NCI-H226 (cell line): ENCODE measurements at regions not wholly inside any gene's neighbourhood (a gene's known extent, or its start where the extent isn't known, plus 50 kb on each side); places are given as distances from the start of the nearest gene placed in this dataset.

Experiments used
- DNase-seq: peaks from one replicate; pipeline ENCODE4 v3.0.0-alpha.2; 2015

DNA sequence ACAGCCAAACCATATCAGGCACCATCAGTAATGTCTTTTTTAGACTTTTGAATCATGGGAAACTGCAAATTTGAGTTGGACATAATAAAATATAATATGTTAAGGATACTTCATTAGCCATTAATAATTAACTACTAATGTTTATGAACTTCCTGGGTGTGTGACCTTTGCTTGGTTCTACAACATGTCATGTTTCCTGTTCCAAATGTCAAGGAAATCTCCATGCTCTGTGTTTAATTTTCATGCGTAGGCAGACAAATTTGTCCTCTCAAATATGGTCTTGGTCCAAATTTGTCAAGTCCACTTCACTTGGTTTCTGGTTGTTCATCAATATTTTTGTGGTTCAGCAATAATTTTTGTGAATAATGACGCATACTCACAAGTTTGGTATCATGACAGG, 410.5 kb downstream of the BMP2 start:
- no peak for DNase-seq

DNA sequence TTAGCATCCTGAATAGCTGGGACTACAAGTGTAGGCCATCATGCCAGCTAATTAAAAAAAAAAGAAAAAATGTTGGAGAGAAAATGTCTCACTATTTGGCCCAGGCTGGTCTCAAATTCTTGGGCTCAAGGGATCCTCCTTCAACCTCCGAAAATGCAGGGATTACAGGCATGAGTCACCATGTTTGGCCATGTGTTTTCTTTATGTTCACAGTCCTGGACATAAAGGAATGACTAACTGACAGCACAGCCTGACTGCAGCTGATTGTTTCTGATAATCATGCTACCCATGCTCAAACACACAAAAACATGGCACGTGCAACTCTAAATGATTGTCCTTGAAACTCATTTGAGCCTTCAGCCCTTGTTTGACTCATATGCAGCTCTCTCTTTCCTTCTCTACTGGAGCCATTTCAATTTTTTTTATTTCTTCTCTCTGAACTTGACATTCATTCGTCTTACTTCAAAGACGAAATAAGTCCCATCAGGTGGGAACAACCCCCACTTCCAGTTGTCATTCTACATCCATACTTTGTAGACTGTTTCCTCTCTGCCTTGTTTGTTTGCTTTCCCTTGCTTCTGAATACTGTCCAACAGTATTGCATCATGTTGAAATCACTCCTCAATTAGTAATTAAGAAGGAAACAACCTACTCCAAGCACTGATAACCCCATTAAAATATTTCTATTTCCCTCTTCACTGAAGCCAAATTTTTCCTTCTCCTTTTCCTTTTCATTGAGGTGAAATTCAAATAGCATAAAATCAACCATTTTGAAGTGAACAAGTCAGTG, 413.0 kb downstream of the BMP2 start:
- peak; percentile 2 for DNase-seq

DNA sequence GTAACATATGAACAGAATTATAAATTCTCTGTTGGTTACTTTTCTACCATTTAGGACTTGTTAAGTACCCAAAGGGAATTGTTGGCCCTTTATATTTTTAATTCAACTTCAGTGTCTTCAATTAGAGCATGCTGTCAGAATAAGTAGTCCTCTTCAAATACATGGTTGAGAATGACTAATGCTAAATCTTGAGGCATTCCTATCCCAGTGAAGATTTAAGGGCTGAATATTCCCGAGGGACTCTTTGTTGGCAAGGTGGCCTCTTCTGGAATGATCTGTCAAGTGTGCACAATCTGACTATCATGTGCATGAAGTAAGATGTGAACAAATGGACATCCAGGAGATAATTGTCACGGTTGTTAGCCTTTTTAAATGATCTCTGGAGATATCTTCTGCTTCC, 421.7 kb downstream of the BMP2 start:
- DNase-seq = no peak

DNA sequence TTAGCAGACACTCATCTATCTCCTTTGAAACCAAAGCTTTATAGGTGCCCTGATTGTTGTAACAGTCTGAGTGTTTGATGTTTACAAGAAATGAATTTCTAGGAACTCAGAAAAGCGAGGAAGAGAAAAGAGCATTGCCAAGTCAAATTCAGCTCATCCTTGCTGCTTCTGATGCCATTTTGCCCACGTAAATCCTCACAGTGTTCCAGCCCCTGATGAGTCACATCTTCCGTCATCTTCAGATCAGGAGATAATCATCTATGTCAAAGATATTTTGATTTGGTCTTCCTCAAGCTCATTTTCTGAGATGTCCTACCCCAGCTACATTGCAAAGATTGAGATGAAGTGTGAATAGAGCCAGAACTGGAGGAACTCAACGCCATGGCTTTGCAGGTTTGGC, 426.2 kb downstream of the BMP2 start:
- DNase-seq = no peak

DNA sequence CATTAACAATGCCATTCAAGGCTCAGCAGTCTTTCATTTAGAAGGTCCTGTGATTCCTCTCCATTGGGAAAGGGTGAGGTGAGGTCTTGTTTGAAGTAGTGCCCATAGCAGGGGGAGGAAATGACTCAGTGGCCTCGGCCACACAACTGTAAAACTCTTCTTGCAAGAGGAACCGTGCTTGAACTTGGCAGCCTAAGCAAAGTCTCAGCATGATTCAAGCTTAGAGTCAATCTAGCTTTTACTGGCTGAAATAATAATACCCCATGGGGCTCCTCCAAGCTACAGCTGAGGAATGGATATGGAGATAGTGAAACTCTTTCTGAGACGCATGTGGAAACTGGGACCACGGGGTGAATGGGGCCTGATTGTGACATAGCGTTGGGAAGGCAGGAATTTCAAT, 428.2 kb downstream of the BMP2 start:
- DNase-seq = peak; percentile 70

DNA sequence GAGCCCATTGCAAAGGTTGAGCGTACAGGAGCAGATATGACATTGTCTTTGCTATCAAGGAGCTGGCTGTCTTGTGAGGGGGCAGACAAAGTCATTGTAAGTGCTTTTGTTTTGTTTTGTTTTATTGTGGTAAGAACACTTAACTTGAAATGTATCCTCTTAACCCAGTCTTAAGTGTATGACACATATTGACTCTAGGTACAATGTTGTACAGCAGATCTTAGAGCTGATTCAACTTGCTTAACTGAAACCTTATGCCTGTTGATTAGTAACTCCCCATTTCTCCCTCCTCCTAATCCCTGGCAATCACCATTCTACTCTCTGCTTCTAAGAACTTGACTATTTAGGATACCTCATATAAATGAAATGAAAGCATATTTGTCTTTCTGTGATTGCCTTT, 429.0 kb downstream of the BMP2 start:
- DNase-seq = no peak

DNA sequence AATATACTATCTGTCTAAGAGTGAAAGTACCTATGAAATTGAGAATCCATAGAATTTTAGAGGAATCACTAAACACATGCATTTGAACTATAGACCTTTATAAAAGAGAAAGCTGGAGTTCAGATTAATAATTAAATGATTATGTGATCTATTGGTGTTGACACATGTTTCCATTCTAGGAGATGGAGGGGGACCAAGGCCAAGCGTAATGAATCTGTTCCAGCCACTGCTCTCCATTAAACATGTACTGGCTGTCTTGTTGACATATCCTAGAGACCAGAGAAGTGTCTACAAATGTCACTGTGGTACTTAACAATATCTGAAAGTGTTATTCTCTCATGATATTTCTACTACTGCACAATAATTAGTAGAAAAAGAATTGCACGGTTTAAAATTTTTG, 432.4 kb downstream of the BMP2 start:
- DNase-seq = no peak

DNA sequence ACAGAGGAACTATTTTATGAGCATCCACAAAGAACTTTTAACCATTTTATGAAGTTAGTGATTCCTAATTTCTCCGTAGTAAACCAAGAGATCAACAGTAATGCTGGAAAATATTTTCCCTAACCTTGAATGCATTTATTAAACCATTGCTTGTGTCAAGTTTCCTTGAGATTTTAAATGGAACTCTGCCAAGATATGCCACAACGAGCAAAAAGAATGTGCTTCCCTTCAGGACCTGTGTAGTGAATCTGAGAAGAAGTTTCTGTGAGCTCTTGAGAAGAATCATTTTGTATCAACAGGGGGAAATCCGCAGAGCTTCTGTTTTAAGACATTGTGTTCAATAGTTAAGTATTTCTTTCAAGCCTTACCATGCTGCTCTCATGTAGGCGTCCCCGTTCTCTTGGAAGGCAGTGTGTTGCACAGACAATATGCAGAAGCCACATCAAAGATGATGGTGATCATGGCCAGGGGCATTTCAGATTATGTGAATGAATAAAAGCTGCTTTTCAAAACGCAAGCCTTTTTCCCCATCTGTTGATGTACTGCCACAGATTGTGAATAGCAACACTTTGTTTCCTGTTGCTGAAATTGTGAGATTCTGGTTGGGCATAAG, 439.8 kb downstream of the BMP2 start:
- DNase-seq = peak; percentile 12

DNA sequence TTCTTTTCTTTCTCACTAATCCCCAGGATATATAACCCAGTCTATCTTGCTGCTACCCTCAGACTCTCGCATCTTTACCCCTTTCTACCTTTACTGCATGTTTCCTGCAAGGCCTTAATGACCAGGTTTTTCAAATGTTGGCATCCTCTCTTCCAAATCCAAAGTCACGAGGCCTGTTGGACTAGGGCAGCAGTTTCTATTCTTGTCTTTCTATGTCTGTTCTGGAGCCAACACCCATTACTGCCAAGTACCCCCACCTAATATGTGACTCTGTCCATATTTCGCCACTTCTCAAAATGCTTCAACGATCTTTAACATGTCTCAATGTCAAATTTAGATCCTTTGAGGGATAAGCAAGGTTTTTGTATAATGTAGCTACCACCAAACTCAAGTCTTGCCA, 443.4 kb downstream of the BMP2 start:
- DNase-seq = no peak

DNA sequence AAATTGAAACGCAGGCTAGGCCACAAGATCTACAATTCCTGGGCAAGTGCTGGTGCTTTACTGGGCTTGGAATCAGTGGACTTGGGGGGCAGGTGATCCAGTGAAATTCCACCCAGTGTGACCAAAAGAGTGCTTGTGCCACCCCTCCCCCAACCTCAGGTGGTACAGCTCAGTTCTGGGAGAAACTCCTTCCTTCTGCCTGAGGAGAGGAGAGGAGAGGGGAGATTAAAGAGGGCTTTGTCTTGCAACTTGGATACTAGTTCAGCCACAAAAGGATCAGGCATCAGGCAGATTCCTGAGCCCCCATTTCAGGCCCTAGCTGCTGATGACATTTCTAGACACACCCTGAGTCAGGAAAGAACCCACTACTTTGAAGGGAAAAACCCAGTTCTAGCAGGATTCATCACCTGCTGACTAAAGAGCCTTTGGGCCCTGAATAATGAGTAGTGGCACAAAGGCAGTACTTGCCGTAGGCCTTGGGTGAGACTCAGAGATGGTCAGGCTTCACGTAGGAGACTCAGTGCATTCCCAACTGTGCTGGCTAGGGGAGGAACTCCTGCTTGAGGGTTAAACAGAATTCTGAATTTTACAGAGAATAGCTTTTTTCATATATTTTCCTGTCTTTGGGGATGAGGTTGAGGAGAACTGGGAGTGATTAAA, 446.7 kb downstream of the BMP2 start:
- DNase-seq = no peak

DNA sequence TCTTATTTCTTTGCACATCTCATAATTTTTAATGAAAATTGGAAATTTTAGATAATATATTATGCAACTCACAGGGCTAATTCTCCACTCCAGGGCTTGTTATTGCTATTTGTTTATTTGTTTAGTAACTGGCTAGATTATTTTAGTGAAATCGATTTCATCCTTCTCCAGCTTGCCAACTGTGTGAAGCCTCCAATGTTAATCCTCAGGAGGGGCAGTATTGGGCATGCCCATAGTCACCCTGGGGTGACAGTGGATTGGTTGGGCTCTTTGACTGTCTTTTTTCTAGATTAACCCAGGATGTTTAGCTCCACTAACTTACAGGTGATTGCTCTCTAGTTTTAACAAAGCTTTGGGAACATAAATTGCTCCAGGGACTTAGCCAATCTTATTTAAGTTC, 450.1 kb downstream of the BMP2 start:
- DNase-seq = no peak

DNA sequence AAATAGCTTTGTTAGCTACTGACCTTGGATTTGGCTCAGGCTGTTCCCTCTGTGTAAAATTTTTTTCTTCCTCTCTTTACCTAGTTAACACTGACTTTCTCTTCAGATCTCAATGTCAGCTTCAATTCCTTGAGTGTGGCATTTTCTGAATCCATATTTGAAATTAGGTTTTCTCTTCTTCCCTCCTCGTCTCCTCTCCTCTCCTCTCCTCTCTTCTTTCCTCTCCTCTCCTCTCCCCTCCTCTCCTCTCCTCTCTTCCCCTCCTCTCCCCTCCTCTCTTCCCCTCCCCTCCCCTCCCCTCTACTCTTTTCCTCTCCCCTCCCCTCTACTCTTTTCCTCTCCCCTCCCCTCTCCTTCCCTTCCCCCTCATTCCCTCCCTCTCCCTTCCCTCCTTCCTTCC, 453.3 kb downstream of the BMP2 start:
- DNase-seq = no peak

DNA sequence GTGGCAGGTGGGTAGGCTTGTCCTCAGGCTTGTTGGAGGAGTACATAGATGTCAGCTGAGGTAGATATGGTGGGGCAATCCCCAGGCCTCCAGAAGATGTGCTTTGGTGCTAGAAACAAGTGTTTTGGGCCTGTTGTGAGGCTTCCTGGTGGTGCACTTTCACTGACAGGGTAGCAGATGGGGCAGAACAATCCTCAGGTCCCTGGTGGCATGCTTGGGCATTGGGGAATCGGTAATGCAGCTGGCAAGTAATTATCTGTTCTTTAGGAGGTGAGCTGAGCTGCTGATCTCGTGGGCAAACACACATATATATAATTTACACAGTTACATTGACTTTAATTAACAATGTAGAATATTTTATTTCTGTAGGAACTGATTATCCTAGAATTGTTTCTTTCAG, 458.7 kb downstream of the BMP2 start:
- no peak for DNase-seq

DNA sequence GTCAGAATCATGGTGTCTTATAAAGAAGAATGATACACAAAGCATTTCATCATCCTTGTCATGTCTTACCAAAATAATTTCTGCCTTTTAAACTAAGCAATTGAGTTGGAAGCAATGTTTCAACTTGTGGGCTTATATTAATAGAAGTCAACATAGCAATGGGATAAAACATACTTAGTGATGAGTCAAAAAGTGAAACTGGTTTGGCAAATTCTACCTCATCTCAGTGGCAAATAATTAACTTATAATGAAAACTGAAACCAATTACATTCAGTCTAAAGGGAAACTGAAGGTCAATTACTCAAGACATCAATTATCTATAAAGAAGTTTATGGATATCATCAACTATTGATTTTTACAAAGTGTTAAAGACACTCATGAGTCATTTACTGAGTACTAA, 463.8 kb downstream of the BMP2 start:
- no peak for DNase-seq

DNA sequence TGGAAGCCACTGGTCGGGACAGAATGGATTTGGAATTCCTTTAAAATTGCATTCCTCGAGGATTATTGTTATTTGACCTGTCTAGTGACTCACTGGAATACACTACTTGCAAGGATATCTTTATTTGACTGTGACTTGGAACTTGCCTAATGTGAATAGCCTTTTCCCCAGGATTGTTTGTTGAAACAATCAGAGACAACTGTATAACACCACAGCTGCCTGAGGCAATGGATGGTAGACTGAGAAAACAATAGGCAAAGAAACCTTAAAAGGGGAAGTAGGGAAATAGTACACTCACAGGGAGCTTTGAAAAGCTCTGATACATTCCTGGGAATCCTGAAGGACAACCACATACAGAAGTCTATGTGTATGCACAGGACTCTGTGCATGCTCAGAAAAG, 465.3 kb downstream of the BMP2 start:
- DNase-seq = no peak

DNA sequence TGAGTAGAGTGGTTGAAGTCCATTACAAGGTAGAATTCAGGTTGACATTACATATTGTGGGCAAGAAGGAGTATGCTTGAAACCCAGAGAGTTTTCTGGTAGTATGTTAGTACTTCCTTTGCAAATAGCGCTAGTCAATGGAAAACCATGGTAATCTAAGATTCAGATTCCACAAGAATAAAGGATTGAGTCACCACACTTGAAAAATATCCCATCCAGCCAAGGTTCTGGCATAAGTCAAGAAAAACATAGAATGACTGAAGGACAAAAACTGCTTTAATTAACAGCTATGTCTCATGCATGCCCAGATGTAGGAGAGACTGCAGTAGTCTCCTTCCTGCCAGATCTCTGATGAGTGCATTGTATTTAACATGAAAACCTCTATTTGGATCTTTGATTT, 469.8 kb downstream of the BMP2 start:
- no peak for DNase-seq

DNA sequence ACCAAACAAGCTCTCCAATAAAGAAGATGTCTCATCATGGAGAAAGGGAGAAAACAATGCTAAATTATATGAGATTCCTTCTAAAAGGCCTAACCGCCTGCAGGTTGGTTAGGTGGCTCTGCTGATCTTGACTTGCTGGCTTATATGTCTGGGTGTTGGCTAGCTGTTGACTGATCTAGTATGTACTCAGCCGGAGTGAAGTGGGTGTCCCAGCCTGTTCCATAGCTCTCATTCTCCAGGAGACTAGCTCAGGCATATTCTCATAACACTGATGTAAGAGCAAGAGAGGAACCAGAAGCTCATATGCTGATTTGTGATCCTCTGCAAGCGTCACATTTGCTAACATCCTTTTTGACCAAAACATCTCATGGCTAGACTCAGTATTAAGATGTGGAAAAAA, 473.0 kb downstream of the BMP2 start:
- DNase-seq = no peak

DNA sequence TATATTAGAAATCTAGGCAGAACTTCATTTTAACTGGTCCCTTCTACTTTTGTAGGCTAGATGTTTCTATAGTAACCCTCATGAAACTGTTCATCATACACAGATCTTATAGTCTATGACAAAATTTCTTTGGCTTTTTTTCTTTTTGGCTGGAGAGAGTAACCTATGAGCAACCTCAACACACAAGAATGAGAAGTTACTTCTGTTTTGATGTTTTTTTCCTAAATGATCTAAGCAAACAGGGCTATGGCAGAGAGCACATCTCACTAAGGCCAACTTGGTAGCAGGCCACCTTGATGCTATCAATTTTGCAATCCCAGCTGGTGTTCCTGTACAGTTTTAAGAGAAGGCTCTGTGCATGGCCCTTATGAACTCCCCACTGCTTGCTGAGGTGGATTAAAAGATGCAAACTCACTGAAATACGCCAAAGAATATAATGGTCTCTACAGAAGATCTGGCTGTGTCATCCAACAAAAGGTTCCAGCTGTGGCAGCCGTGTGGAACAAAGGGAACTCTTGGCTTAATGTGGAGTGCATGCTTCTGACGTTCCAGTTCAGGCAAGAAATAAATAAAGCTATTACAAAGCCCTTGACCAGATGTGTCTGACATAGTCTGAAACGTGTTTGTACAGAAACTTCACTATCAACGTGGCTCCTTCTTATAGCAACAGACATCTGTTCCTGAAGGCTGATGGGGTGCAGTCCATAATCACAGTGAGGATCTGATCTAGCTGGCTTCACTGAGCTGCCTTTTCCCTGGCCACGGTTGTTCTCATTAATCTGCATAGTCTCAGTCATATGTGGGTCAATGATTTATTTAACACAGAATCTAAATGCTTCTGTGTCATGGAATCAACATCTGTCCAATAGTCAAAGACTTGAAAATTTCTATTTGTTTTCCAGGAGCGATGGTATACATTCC, 481.1 kb downstream of the BMP2 start:
- no peak for DNase-seq

DNA sequence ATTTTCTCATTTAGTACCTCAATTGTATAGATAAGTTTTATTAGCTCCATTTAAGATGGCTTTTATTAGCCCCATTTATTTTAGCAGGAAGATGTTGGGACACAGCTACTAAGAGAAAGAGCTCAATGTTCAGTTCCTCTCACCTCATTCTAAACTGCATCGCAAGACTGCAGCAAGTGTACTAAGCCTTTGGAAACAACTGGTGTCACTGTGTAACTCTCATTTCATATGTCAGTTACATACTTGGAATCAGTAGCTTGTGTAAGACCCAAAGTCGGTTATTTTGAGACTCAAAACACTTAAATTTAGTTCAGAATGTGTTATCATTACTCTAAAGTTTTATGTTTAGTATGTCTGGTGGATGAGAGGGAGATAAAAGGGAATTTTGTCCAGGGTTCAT, 482.9 kb downstream of the BMP2 start:
- no peak for DNase-seq

DNA sequence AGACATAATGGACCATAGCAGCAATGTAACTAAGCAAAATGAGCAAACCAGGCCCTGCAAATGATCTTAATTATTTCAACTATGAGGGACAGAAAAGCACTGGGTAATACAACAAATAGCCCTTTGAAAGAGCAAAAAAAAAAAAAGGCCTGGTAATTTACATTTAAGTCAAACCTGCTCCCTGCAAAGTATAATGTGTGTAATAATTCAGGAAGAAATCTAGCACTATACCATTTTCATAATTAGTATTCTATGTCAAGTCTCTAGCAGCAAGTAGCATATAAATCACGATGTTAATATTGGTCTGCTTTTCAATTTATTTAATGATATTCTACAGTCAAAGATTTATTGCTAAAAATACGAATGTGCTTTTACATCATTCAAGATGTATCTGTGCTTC, 489.6 kb downstream of the BMP2 start:
- no peak for DNase-seq

DNA sequence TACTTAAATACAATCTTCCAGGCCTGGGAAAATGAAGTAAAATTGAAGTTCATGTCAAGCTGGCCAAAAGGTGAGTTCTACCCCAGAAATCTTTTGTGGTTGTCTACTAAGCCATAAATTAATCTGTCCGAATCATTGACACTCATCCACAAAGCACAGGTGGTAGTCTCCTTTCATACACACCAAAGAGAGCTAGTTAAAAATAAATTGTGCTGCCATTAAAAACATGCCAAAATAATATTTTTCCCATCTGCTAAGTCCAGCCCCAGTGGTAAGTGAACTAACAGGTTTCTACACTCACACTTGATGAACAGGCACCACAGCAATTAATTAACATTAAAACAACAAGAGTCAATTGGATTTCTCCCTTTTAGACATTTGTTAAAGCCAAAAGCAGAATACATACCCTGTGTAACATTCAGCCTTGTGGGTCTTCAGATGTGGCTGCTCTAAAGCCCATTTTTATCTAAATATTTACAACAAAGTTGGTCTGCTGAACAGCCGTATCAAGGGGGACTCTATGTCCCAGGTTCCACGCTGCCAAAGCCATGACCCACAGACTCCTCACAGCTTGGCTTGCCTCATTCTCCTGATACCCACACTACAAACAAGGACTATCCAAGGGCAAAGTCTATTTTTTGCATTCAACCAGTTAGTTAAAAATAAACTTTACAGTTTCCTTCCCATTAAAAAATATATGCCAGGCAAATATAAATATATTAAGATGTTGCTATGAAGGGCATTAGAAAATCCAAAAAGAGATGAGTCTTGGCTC, 490.4 kb downstream of the BMP2 start:
- no peak for DNase-seq

DNA sequence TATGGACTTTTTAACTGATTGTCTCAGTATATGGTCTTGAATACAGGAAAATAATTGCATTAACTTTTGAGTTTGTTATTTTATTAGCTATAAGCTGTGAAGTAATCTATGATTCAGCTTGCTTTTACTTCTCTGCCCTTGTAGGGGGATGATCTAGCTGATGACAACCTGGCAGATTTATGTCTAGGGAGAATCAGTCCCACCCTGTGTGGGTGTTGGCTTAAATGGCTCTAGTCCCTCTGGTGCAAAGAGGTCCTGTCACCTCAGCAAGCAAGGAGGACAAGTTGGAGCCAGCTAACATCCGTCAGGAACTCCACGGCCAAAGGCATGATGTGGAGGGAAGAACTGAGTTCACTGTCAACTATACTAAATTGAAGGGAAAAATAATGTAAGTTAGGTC, 495.3 kb downstream of the BMP2 start:
- DNase-seq = no peak

DNA sequence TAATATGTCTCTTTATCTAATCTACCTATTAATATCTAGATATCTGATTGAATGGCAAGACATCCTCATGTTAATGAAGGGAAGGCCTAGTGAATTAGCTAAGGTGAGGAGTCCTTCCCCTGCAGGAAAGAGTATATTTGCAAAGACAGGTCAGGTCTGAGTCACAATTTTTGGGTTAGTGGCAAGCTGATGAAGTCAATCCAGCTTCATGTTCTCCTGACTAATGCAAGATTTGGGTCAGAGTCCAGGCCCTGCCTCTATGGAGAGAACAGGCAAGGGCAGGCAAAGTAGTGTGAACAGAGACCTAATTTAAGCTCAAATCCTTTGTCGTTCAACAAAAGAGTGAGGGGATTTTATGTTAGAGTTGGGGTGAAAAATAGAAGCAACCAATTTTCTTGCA, 496.7 kb downstream of the BMP2 start:
- DNase-seq = no peak
